Common myeloid progenitor, CD34-positive (primary cell): ENCODE measurements at regions not wholly inside any gene's neighbourhood (a gene's known extent, or its start where the extent isn't known, plus 50 kb on each side); places are given as distances from the start of the nearest gene placed in this dataset.

Source experiments
- CTCF ChIA-PET: fragments of 350-600 bp; sonication (Branson Sonifier 250); formaldehyde crosslinking; loops from one replicate; lab custom pipeline; 2021; ENCODE audit warnings: antibody characterized with exemption; lab: Charles Lee
- POLR2A ChIA-PET: fragments of 350-600 bp; sonication (Branson Sonifier 250); formaldehyde crosslinking; loops from one replicate; lab custom pipeline; 2021; ENCODE audit warnings: antibody characterized with exemption; lab: Charles Lee
- DNase-seq, 3 donors: peaks; one replicate each; pipeline versions ENCODE4 v3.0.0 to v3.0.0-alpha.2; 2013
- H3K27ac ChIP-seq, 2 experiments: 1 replicate in 1 of 2; 2 replicates in 1 of 2; pipeline ENCODE4 v1.7.0; 2013; ENCODE audit warnings: inconsistent platforms in 2 of 2, low read length in 2 of 2, mild to moderate bottlenecking in 2 of 2, low read depth in 1 of 2, moderate library complexity in 1 of 2; ENCODE audit not compliant: severe bottlenecking in 2 of 2, insufficient read depth in 1 of 2, poor library complexity in 1 of 2
- H3K27me3 ChIP-seq, 5 experiments: replicated peaks in 2 of 5; 1 replicate in 3 of 5; 2 replicates in 2 of 5; pipeline versions ENCODE4 v1.6.1 to v1.7.0; 2013; ENCODE audit warnings: low read length in 4 of 5, mild to moderate bottlenecking in 2 of 5, moderate library complexity in 2 of 5, inconsistent platforms in 1 of 5; ENCODE audit not compliant: insufficient read depth in 5 of 5, control insufficient read depth in 4 of 5
- H3K36me3 ChIP-seq, 4 experiments: 1 replicate in 2 of 4; 2 replicates in 2 of 4; pipeline versions ENCODE4 v1.6.1 to v1.7.0; 2013; ENCODE audit warnings: low read length in 3 of 4, control low read depth in 1 of 4, mild to moderate bottlenecking in 1 of 4; ENCODE audit not compliant: control insufficient read depth in 4 of 4, insufficient read depth in 4 of 4
- H3K4me1 ChIP-seq, 4 experiments: 1 replicate in 3 of 4; 2 replicates in 1 of 4; pipeline versions ENCODE4 v1.6.1 to v1.7.1; 2013; ENCODE audit warnings: low read length in 3 of 4, mild to moderate bottlenecking in 3 of 4, control low read depth in 1 of 4, inconsistent platforms in 1 of 4, moderate library complexity in 1 of 4; ENCODE audit not compliant: control insufficient read depth in 4 of 4, insufficient read depth in 4 of 4; ENCODE audit errors: control extremely low read depth in 1 of 4
- H3K4me3 ChIP-seq, 7 experiments: 1 replicate in 4 of 7; 2 replicates in 3 of 7; pipeline versions ENCODE4 v1.5.1 to v1.7.0; 2013; ENCODE audit warnings: mild to moderate bottlenecking in 7 of 7, low read length in 6 of 7, moderate library complexity in 6 of 7, inconsistent platforms in 2 of 7, low read depth in 2 of 7, control low read depth in 1 of 7; ENCODE audit not compliant: insufficient read depth in 4 of 7, control insufficient read depth in 1 of 7; ENCODE audit errors: extremely low read depth in 1 of 7
- H3K9me3 ChIP-seq, 5 experiments: 1 replicate in 4 of 5; 2 replicates in 1 of 5; pipeline versions ENCODE4 v1.6.1 to v1.7.1; 2013; ENCODE audit warnings: low read length in 4 of 5, mild to moderate bottlenecking in 2 of 5, inconsistent platforms in 1 of 5, low read depth in 1 of 5, moderate library complexity in 1 of 5; ENCODE audit not compliant: control insufficient read depth in 4 of 5, insufficient read depth in 2 of 5; ENCODE audit errors: control extremely low read depth in 1 of 5
- WGBS: methylation state at CpG from one replicate; pipeline ENCODE4 v1.1.5; 2013; ENCODE audit not compliant: insufficient coverage; 5-methylcytosine and 5-hydroxymethylcytosine counted together

- ChIA-PET POLR2A (no interaction called here), CTCF (interaction anchor here (0.7 kb wide), 1 partner anchor 11 kb away, joined by 3 read pairs; no protein-coding TSS in a partner anchor)
- Histone ChIP-seq H3K4me3 (no peak overlapping the region), H3K4me1 (no peaks in the 10 kb centered on the region), H3K27ac (no peak overlapping the region), H3K9me3 (peaks cover 0 to 1% (median 0%) of the 10 kb centered on the region in 5 experiments), H3K36me3 (no peaks in the 10 kb centered on the region), H3K27me3 (no peaks in the 10 kb centered on the region)
- no peak for DNase-seq
- 95% methylated on average over 5 of the region's 6 CpGs for WGBS
Observed at GRCh38 chr15:91530279-91530678, 323.2 kb upstream of the SLCO3A1 start.

GRCh38 chr15:91530956-91531582 is 322.4 kb upstream of the SLCO3A1 start:
- no peak for DNase-seq
- POLR2A ChIA-PET = no interaction called here
- Histone ChIP-seq H3K4me1 (no peaks in the 10 kb centered on the region), H3K27ac (no peak overlapping the region), H3K27me3 (no peaks in the 10 kb centered on the region), H3K4me3 (no peak overlapping the region), H3K9me3 (no peaks in the 10 kb centered on the region), H3K36me3 (no peaks in the 10 kb centered on the region)
- WGBS = 100% methylated on average over 9 of the region's 9 CpGs
- CTCF ChIA-PET = interaction anchor here (0.7 kb wide), 1 partner anchor 12 kb away, joined by 3 read pairs; no protein-coding TSS in a partner anchor

GRCh38 chr15:91534235-91534634 is 319.3 kb upstream of the SLCO3A1 start:
- Histone ChIP-seq H3K9me3 (no peaks in the 10 kb centered on the region), H3K27ac (no peak overlapping the region), H3K36me3 (no peaks in the 10 kb centered on the region), H3K4me1 (peaks cover 0 to 3% (median 0%) of the 10 kb centered on the region in 4 experiments), H3K27me3 (no peaks in the 10 kb centered on the region), H3K4me3 (no peak overlapping the region)
- 95% methylated on average over 2 of the region's 2 CpGs for WGBS
- no peak for DNase-seq
- POLR2A ChIA-PET = no interaction called here
- CTCF ChIA-PET = no interaction called here

- H3K4me1 ChIP-seq = peaks cover 0 to 3% (median 0%) of the 10 kb centered on the region in 4 experiments
- H3K27me3 ChIP-seq = peaks cover 0 to under 1% (median 0%) of the 10 kb centered on the region in 5 experiments
- H3K36me3 ChIP-seq = no peaks in the 10 kb centered on the region
- CTCF ChIA-PET = no interaction called here
- no peaks in the 10 kb centered on the region for H3K9me3 ChIP-seq
- POLR2A ChIA-PET = no interaction called here
- WGBS = 100% methylated on average over 1 of the region's 2 CpGs
- DNase-seq = no peak
- H3K27ac ChIP-seq = no peak overlapping the region
- no peak overlapping the region for H3K4me3 ChIP-seq
Observed at GRCh38 chr15:91534976-91535375, 318.5 kb upstream of the SLCO3A1 start.

- 97% methylated on average over 3 of the region's 4 CpGs for WGBS
- CTCF ChIA-PET = no interaction called here
- Histone ChIP-seq H3K9me3 (no peaks in the 10 kb centered on the region), H3K36me3 (no peaks in the 10 kb centered on the region), H3K27me3 (peaks cover 0 to 2% (median 0%) of the 10 kb centered on the region in 5 experiments), H3K4me1 (peaks cover 0 to 3% (median 0%) of the 10 kb centered on the region in 4 experiments), H3K27ac (no peak overlapping the region), H3K4me3 (no peak overlapping the region)
- DNase-seq = no peak
- POLR2A ChIA-PET = no interaction called here
Observed at GRCh38 chr15:91535856-91536500, 317.5 kb upstream of the SLCO3A1 start.

GRCh38 chr15:91537856-91538255 is 315.7 kb upstream of the SLCO3A1 start:
- DNase-seq = no peak
- ChIA-PET POLR2A (no interaction called here), CTCF (no interaction called here)
- 100% methylated on average over 3 of the region's 5 CpGs for WGBS
- Histone ChIP-seq H3K9me3 (no peaks in the 10 kb centered on the region), H3K27ac (no peak overlapping the region), H3K4me1 (peaks cover 0 to 3% (median 0%) of the 10 kb centered on the region in 4 experiments), H3K4me3 (no peak overlapping the region), H3K36me3 (no peaks in the 10 kb centered on the region), H3K27me3 (peaks cover 0 to 2% (median 0%) of the 10 kb centered on the region in 5 experiments)

- Histone ChIP-seq H3K9me3 (no peaks in the 10 kb centered on the region), H3K27ac (no peak overlapping the region)
Observed at GRCh38 chr15:91538782-91539181, 314.7 kb upstream of the SLCO3A1 start.

More at GRCh38 chr15:91538782-91539181, 314.7 kb upstream of the SLCO3A1 start:
- Histone ChIP-seq H3K27me3 (peaks cover 0 to 2% (median 0%) of the 10 kb centered on the region in 5 experiments), H3K4me3 (no peak overlapping the region), H3K4me1 (peaks cover 0 to 3% (median 0%) of the 10 kb centered on the region in 4 experiments), H3K36me3 (no peaks in the 10 kb centered on the region)
- no CpG with 5 or more reads among the region's 2 CpGs for WGBS
- POLR2A ChIA-PET = no interaction called here
- no peak for DNase-seq
- CTCF ChIA-PET = interaction anchor here (1.1 kb wide), 1 partner anchor 107 kb away, joined by 3 read pairs; no protein-coding TSS in a partner anchor
